ENCODE measurements at regions not wholly inside any gene's neighbourhood (a gene's known extent, or its start where the extent isn't known, plus 50 kb on each side); places are given as distances from the start of the nearest gene placed in this dataset.
"Not testable (repeated sequence)": the region's sequence is repeated elsewhere in the genome, so short reads cannot be mapped to it uniquely, and the experiment has no call there.

GRCh38 chr2:111506936-111507335, 377.1 kb downstream of the ANAPC1 start:
- not testable (repeated sequence) for H3K9ac ChIP-seq (ENCODE audit: low read length); H3K23ac ChIP-seq (ENCODE audit: low read length); H3K79me2 ChIP-seq (ENCODE audit: control insufficient read depth, insufficient read depth, low read length, poor library complexity); H2AK5ac ChIP-seq (ENCODE audit: low read length); H2AFZ ChIP-seq (ENCODE audit: insufficient read depth, low read length, poor library complexity); H2BK12ac ChIP-seq (ENCODE audit: low read length); H3K4me1 ChIP-seq (ENCODE audit: control insufficient read depth in 1 of 2, insufficient read depth in 2 of 2, low read length in 2 of 2); H2BK5ac ChIP-seq (ENCODE audit: low read depth, low read length, poor library complexity); H3K18ac ChIP-seq (ENCODE audit: low read length); H4K12ac ChIP-seq (ENCODE audit: low read depth, low read length); H3K27ac ChIP-seq (ENCODE audit: low read depth, low read length); H3K36me3 ChIP-seq (ENCODE audit: control insufficient read depth in 1 of 2, insufficient read depth in 2 of 2, low read length in 2 of 2); H3K9me3 ChIP-seq (ENCODE audit: insufficient read depth, low read depth, low read length); H3K4me2 ChIP-seq (ENCODE audit: low read length); H3K14ac ChIP-seq (ENCODE audit: low read length); H4K91ac ChIP-seq (ENCODE audit: low read depth, low read length); H4K8ac ChIP-seq (ENCODE audit: low read depth, low read length); H3K27me3 ChIP-seq (ENCODE audit: insufficient read depth, low read length); H2BK120ac ChIP-seq (ENCODE audit: insufficient read depth, low read length, poor library complexity); DNase-seq; H3K4me3 ChIP-seq (ENCODE audit: low read depth, low read length); H3K79me1 ChIP-seq (ENCODE audit: low read length); H3K4ac ChIP-seq (ENCODE audit: low read depth, low read length)
- WGBS (ENCODE audit: extremely low coverage, insufficient coverage, insufficient read length): no CpG with 5 or more reads among the region's 5 CpGs

GRCh38 chr2:111509225-111509869, 374.6 kb downstream of the ANAPC1 start:
- not testable (repeated sequence) for H2AFZ ChIP-seq (ENCODE audit: insufficient read depth, low read length, poor library complexity); H3K36me3 ChIP-seq (ENCODE audit: control insufficient read depth in 1 of 2, insufficient read depth in 2 of 2, low read length in 2 of 2); H4K91ac ChIP-seq (ENCODE audit: low read depth, low read length); H3K4me3 ChIP-seq (ENCODE audit: low read depth, low read length); DNase-seq; H4K12ac ChIP-seq (ENCODE audit: low read depth, low read length); H2BK5ac ChIP-seq (ENCODE audit: low read depth, low read length, poor library complexity); H4K8ac ChIP-seq (ENCODE audit: low read depth, low read length); H2BK12ac ChIP-seq (ENCODE audit: low read length); H3K9ac ChIP-seq (ENCODE audit: low read length); H3K4ac ChIP-seq (ENCODE audit: low read depth, low read length); H3K27ac ChIP-seq (ENCODE audit: low read depth, low read length); H3K4me2 ChIP-seq (ENCODE audit: low read length); H3K79me2 ChIP-seq (ENCODE audit: control insufficient read depth, insufficient read depth, low read length, poor library complexity); H2AK5ac ChIP-seq (ENCODE audit: low read length); H3K27me3 ChIP-seq (ENCODE audit: insufficient read depth, low read length); H3K4me1 ChIP-seq (ENCODE audit: control insufficient read depth in 1 of 2, insufficient read depth in 2 of 2, low read length in 2 of 2); H3K14ac ChIP-seq (ENCODE audit: low read length); H3K23ac ChIP-seq (ENCODE audit: low read length); H3K79me1 ChIP-seq (ENCODE audit: low read length); H2BK120ac ChIP-seq (ENCODE audit: insufficient read depth, low read length, poor library complexity); H3K9me3 ChIP-seq (ENCODE audit: insufficient read depth, low read depth, low read length); H3K18ac ChIP-seq (ENCODE audit: low read length)
- WGBS (ENCODE audit: extremely low coverage, insufficient coverage, insufficient read length): no CpG with 5 or more reads among the region's 6 CpGs

DNA sequence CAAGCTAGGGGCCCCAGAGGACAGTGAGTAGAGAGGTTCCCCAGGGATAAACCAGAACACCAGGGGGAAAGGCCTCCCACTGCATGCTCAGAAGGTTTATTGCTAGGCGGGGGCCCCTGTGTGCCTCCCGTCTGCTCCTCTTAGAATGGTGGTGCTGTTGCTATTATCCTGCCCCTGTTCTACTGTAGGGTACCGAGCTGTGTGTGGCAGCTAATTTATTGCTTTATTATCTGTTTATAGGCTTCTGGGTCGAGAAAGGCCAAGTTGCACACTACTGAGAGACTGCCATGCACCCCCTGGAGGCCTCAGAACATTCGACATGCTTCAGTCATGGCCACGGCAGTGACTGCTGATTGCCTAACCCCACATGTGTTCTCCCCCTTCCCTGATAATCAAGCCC, 373.6 kb downstream of the ANAPC1 start:
- WGBS (ENCODE audit: extremely low coverage, insufficient coverage, insufficient read length): no CpG with 5 or more reads among the region's 6 CpGs
- H3K9me3 ChIP-seq (ENCODE audit: insufficient read depth, low read depth, low read length); H2AK5ac ChIP-seq (ENCODE audit: low read length); H3K9ac ChIP-seq (ENCODE audit: low read length); H4K12ac ChIP-seq (ENCODE audit: low read depth, low read length); H4K91ac ChIP-seq (ENCODE audit: low read depth, low read length); H2BK12ac ChIP-seq (ENCODE audit: low read length); H3K18ac ChIP-seq (ENCODE audit: low read length); H3K4me2 ChIP-seq (ENCODE audit: low read length); H3K4me3 ChIP-seq (ENCODE audit: low read depth, low read length); H3K4ac ChIP-seq (ENCODE audit: low read depth, low read length); H3K27me3 ChIP-seq (ENCODE audit: insufficient read depth, low read length); H4K8ac ChIP-seq (ENCODE audit: low read depth, low read length); H3K23ac ChIP-seq (ENCODE audit: low read length); H3K79me1 ChIP-seq (ENCODE audit: low read length); H3K79me2 ChIP-seq (ENCODE audit: control insufficient read depth, insufficient read depth, low read length, poor library complexity); H2AFZ ChIP-seq (ENCODE audit: insufficient read depth, low read length, poor library complexity); H3K27ac ChIP-seq (ENCODE audit: low read depth, low read length); H3K14ac ChIP-seq (ENCODE audit: low read length); H2BK120ac ChIP-seq (ENCODE audit: insufficient read depth, low read length, poor library complexity); H3K36me3 ChIP-seq (ENCODE audit: control insufficient read depth in 1 of 2, insufficient read depth in 2 of 2, low read length in 2 of 2); H2BK5ac ChIP-seq (ENCODE audit: low read depth, low read length, poor library complexity); DNase-seq; H3K4me1 ChIP-seq (ENCODE audit: control insufficient read depth in 1 of 2, insufficient read depth in 2 of 2, low read length in 2 of 2): not testable (repeated sequence)

GRCh38 chr2:111511062-111511461, 372.9 kb downstream of the ANAPC1 start:
- DNase-seq; H3K27me3 ChIP-seq (ENCODE audit: insufficient read depth, low read length); H3K36me3 ChIP-seq (ENCODE audit: control insufficient read depth in 1 of 2, insufficient read depth in 2 of 2, low read length in 2 of 2); H3K4ac ChIP-seq (ENCODE audit: low read depth, low read length); H3K23ac ChIP-seq (ENCODE audit: low read length); H3K18ac ChIP-seq (ENCODE audit: low read length); H3K9ac ChIP-seq (ENCODE audit: low read length); H3K27ac ChIP-seq (ENCODE audit: low read depth, low read length); H2AK5ac ChIP-seq (ENCODE audit: low read length); H2BK120ac ChIP-seq (ENCODE audit: insufficient read depth, low read length, poor library complexity); H2AFZ ChIP-seq (ENCODE audit: insufficient read depth, low read length, poor library complexity); H3K4me1 ChIP-seq (ENCODE audit: control insufficient read depth in 1 of 2, insufficient read depth in 2 of 2, low read length in 2 of 2); H3K79me1 ChIP-seq (ENCODE audit: low read length); H4K8ac ChIP-seq (ENCODE audit: low read depth, low read length); H3K9me3 ChIP-seq (ENCODE audit: insufficient read depth, low read depth, low read length); H3K14ac ChIP-seq (ENCODE audit: low read length); H3K4me3 ChIP-seq (ENCODE audit: low read depth, low read length); H4K91ac ChIP-seq (ENCODE audit: low read depth, low read length); H4K12ac ChIP-seq (ENCODE audit: low read depth, low read length); H2BK5ac ChIP-seq (ENCODE audit: low read depth, low read length, poor library complexity); H3K79me2 ChIP-seq (ENCODE audit: control insufficient read depth, insufficient read depth, low read length, poor library complexity); H2BK12ac ChIP-seq (ENCODE audit: low read length); H3K4me2 ChIP-seq (ENCODE audit: low read length): not testable (repeated sequence)
- no CpG with 5 or more reads among the region's 3 CpGs for WGBS (ENCODE audit: extremely low coverage, insufficient coverage, insufficient read length)
